Endothelial cell of umbilical vein (primary cell): ENCODE measurements at regions not wholly inside any gene's neighbourhood (a gene's known extent, or its start where the extent isn't known, plus 50 kb on each side); places are given as distances from the start of the nearest gene placed in this dataset.
"Not testable (repeated sequence)": the region's sequence is repeated elsewhere in the genome, so short reads cannot be mapped to it uniquely, and the experiment has no call there.

Experiments
- BruUV-seq: library from RNA; stranded (reverse); fragments of 400-500 nt; replicated peaks from 2 replicates; lab custom pipeline; 2021; lab: Mats Ljungman, UMichigan
- CTCF ChIA-PET: fragments of 300-600, 350-600 bp; sonication (Branson Sonifier 250); formaldehyde crosslinking; loops from one replicate; lab custom pipeline; 2021; ENCODE audit warnings: antibody characterized with exemption, inconsistent platforms; lab: Charles Lee
- POLR2A ChIA-PET: fragments of 300-600, 350-600 bp; sonication (Branson Sonifier 250); formaldehyde crosslinking; loops from one replicate; lab custom pipeline; 2021; ENCODE audit warnings: antibody characterized with exemption, inconsistent platforms; lab: Charles Lee
- DNase-seq: peaks from one replicate; pipeline ENCODE4 v3.0.0-alpha.2; 2011; ENCODE audit warnings: low read depth, low spot score
- FAIRE-seq: peaks from 2 replicates; lab custom pipeline; 2011; peaks lifted over from hg19 to GRCh38; lab: Jason Lieb, UNC
- H2AFZ ChIP-seq: 2 replicates; pipeline ENCODE4 v1.6.0; 2012; ENCODE audit warnings: low read depth, low read length, control low read depth, inconsistent platforms
- H3K27ac ChIP-seq: 2 replicates; pipeline ENCODE4 v1.5.1; 2011; ENCODE audit warnings: low read depth, mild to moderate bottlenecking, control low read depth, low read length, moderate library complexity; ENCODE audit not compliant: insufficient read depth
- H3K27me3 ChIP-seq, 2 experiments: 2 replicates each; pipeline versions ENCODE4 v1.6.0 to v1.6.1; 2011; ENCODE audit warnings: low read length in 2 of 2, mixed read lengths in 1 of 2; ENCODE audit not compliant: control insufficient read depth in 2 of 2, insufficient read depth in 2 of 2
- H3K36me3 ChIP-seq, 2 experiments: 2 replicates in 1 of 2; 3 replicates in 1 of 2; pipeline ENCODE4 v1.5.1; 2011; ENCODE audit warnings: low read length in 2 of 2, mild to moderate bottlenecking in 1 of 2, moderate library complexity in 1 of 2; ENCODE audit not compliant: control insufficient read depth in 2 of 2, insufficient read depth in 2 of 2; ENCODE audit errors: extremely low read depth in 1 of 2
- H3K4me1 ChIP-seq: 3 replicates; pipeline ENCODE4 v1.5.1; 2011; ENCODE audit warnings: mild to moderate bottlenecking, low read length; ENCODE audit not compliant: control insufficient read depth, insufficient read depth; ENCODE audit errors: extremely low read depth
- H3K4me2 ChIP-seq: 2 replicates; pipeline ENCODE4 v1.6.1; 2011; ENCODE audit warnings: low read length, control low read depth, mixed read lengths; ENCODE audit not compliant: insufficient read depth
- H3K4me3 ChIP-seq, 3 experiments: fragments of 200-600 bp in 1 of 3; sonication (generic), shearing (Covaris generic) in 1 of 3; replicated peaks in 1 of 3; 2 replicates each; pipeline ENCODE4 v1.5.1; 2011 to 2016; ENCODE audit warnings: control low read depth in 3 of 3, low read length in 3 of 3, mild to moderate bottlenecking in 2 of 3, inconsistent platforms in 1 of 3, low read depth in 1 of 3, moderate library complexity in 1 of 3; ENCODE audit not compliant: insufficient read depth in 1 of 3
- H3K79me2 ChIP-seq: 2 replicates; pipeline ENCODE4 v1.6.0; 2012; ENCODE audit warnings: low read length, inconsistent platforms; ENCODE audit not compliant: control insufficient read depth, insufficient read depth
- H3K9ac ChIP-seq: replicated peaks from 2 replicates; pipeline ENCODE3; 2011; ENCODE audit warnings: low read length, control low read depth; ENCODE audit not compliant: insufficient read depth; ENCODE audit errors: extremely low read depth
- H3K9me1 ChIP-seq: replicated peaks from 3 replicates; pipeline ENCODE4 v1.6.0; 2011; ENCODE audit warnings: mild to moderate bottlenecking, low read length; ENCODE audit not compliant: control insufficient read depth, insufficient read depth; ENCODE audit errors: extremely low read depth
- H3K9me3 ChIP-seq: replicated peaks from 2 replicates; pipeline ENCODE4 v1.5.1; 2012; ENCODE audit warnings: low read length, inconsistent platforms; ENCODE audit not compliant: control insufficient read depth, insufficient read depth
- H4K20me1 ChIP-seq: replicated peaks from 2 replicates; pipeline ENCODE3; 2011; ENCODE audit warnings: mild to moderate bottlenecking, low read length; ENCODE audit not compliant: control insufficient read depth, insufficient read depth; ENCODE audit errors: extremely low read depth
- CTCF ChIP-seq, 2 donors: IDR thresholded peaks; 1 replicate in 1 of 2; 2 replicates in 1 of 2; pipeline ENCODE4 v1.5.1; 2011; ENCODE audit warnings: low read length in 2 of 2, mild to moderate bottlenecking in 2 of 2, moderate library complexity in 2 of 2, control low read depth in 1 of 2, inconsistent platforms in 1 of 2, low read depth in 1 of 2; ENCODE audit not compliant: insufficient read depth in 1 of 2; ENCODE audit errors: extremely low read depth in 1 of 2
- EZH2 ChIP-seq: IDR thresholded peaks from 2 replicates; pipeline ENCODE4 v1.6.1; 2012; ENCODE audit warnings: borderline replicate concordance, low read depth, mild to moderate bottlenecking, moderate library complexity, low read length, inconsistent platforms; ENCODE audit not compliant: severe bottlenecking
- FOS ChIP-seq: IDR thresholded peaks from 2 replicates; pipeline ENCODE4 v1.6.1; 2011; ENCODE audit warnings: mild to moderate bottlenecking, low read length, moderate library complexity, borderline replicate concordance; ENCODE audit not compliant: insufficient read depth
- GATA2 ChIP-seq: IDR thresholded peaks from 2 replicates; pipeline ENCODE4 v1.7.0; 2011; ENCODE audit warnings: low read depth, mild to moderate bottlenecking, moderate library complexity, mixed read lengths, low read length; ENCODE audit not compliant: insufficient read length, insufficient read depth
- JUN ChIP-seq: IDR thresholded peaks from 2 replicates; pipeline ENCODE4 v1.6.1; 2011; ENCODE audit warnings: borderline replicate concordance, low read depth; ENCODE audit not compliant: insufficient read length, insufficient read depth
- MAX ChIP-seq: IDR thresholded peaks from 2 replicates; pipeline ENCODE4 v1.6.1; 2011; ENCODE audit not compliant: insufficient read depth, insufficient read length
- MYC ChIP-seq: IDR thresholded peaks from one replicate; pipeline ENCODE4 v1.6.1; 2011; ENCODE audit warnings: mild to moderate bottlenecking, low read depth, low read length
- POLR2A ChIP-seq: IDR thresholded peaks from 2 replicates; pipeline ENCODE4 v1.6.1; 2012; ENCODE audit warnings: low read depth, mild to moderate bottlenecking, control low read depth, low read length
- POLR2AphosphoS5 ChIP-seq: IDR thresholded peaks from 2 replicates; pipeline ENCODE4 v1.6.1; 2012; ENCODE audit warnings: low read depth, mild to moderate bottlenecking, control low read depth, low read length, moderate library complexity; ENCODE audit not compliant: insufficient read depth
- dilution Hi-C: fragments of 300-500 bp; cut with MboI; formaldehyde crosslinking; loops from one replicate; pipeline ENCODE4 v1.15.0; 2019; ENCODE audit warnings: low sequenced_read_pairs; ENCODE audit not compliant: extremely low pct_ligation_motif_present
- intact Hi-C: fragments of 100-400 bp; cut with micrococcal nuclease; formaldehyde crosslinking; loops from one replicate; pipeline ENCODE4 v1.10.0; 2022

- no peak overlapping the region for H3K27ac ChIP-seq
- no peaks in the 10 kb centered on the region for H3K27me3 ChIP-seq
- no peaks in the 10 kb centered on the region for H4K20me1 ChIP-seq
- no peak overlapping the region for H3K4me2 ChIP-seq
- TF ChIP-seq JUN (no peak), GATA2 (no peak), POLR2AphosphoS5 (no peak), MAX (no peak), CTCF (IDR thresholded peaks at IDR 0.05; ENCODE audit: extremely low read depth in 1 of 2, insufficient read depth in 1 of 2, low read depth in 1 of 2, low read length in 2 of 2) (no peak), POLR2A (no peak), FOS (no peak), MYC (no peak), EZH2 (no peak)
- POLR2A ChIA-PET, result no interaction called here
- no peak overlapping the region for H3K4me3 ChIP-seq
- H2AFZ ChIP-seq, result no peak overlapping the region
- H3K9me1 ChIP-seq, result no peaks in the 10 kb centered on the region
- no TSS peak for BruUV-seq
- DNase-seq (no peak), FAIRE-seq (no peak)
- dilution Hi-C loops (no loop called here), intact Hi-C loops (no loop called here)
- no peaks in the 10 kb centered on the region for H3K36me3 ChIP-seq
- H3K9me3 ChIP-seq, result no peaks in the 10 kb centered on the region
- CTCF ChIA-PET, result no interaction called here
- no peaks in the 10 kb centered on the region for H3K79me2 ChIP-seq
- H3K4me1 ChIP-seq, result no peaks in the 10 kb centered on the region
- no peak overlapping the region for H3K9ac ChIP-seq
Observed at GRCh38 chr11:86877503-86877902, 77.2 kb downstream of the PRSS23 start.

GRCh38 chr11:86879241-86879640 is 76.0 kb downstream of the FZD4 start:
- CTCF ChIA-PET, H3K9ac ChIP-seq, BruUV-seq, H3K9me1 ChIP-seq, DNase-seq, FAIRE-seq, H3K27ac ChIP-seq, H3K9me3 ChIP-seq, H3K27me3 ChIP-seq, H3K4me1 ChIP-seq, H3K79me2 ChIP-seq, intact Hi-C loops, H3K4me3 ChIP-seq, dilution Hi-C loops, H2AFZ ChIP-seq, POLR2A ChIA-PET, H4K20me1 ChIP-seq, H3K36me3 ChIP-seq, H3K4me2 ChIP-seq: not testable (repeated sequence)
